Endothelial cell of umbilical vein (primary cell): ENCODE measurements at regions not wholly inside any gene's neighbourhood (a gene's known extent, or its start where the extent isn't known, plus 50 kb on each side); places are given as distances from the start of the nearest gene placed in this dataset.

Experiments
- BruUV-seq: library from RNA; stranded (reverse); fragments of 400-500 nt; replicated peaks from 2 replicates; lab custom pipeline; 2021; lab: Mats Ljungman, UMichigan
- CTCF ChIA-PET: fragments of 300-600, 350-600 bp; sonication (Branson Sonifier 250); formaldehyde crosslinking; loops from one replicate; lab custom pipeline; 2021; ENCODE audit warnings: antibody characterized with exemption, inconsistent platforms; lab: Charles Lee
- POLR2A ChIA-PET: fragments of 300-600, 350-600 bp; sonication (Branson Sonifier 250); formaldehyde crosslinking; loops from one replicate; lab custom pipeline; 2021; ENCODE audit warnings: antibody characterized with exemption, inconsistent platforms; lab: Charles Lee
- DNase-seq: peaks from one replicate; pipeline ENCODE4 v3.0.0-alpha.2; 2011; ENCODE audit warnings: low read depth, low spot score
- FAIRE-seq: peaks from 2 replicates; lab custom pipeline; 2011; peaks lifted over from hg19 to GRCh38; lab: Jason Lieb, UNC
- H2AFZ ChIP-seq: 2 replicates; pipeline ENCODE4 v1.6.0; 2012; ENCODE audit warnings: low read depth, low read length, control low read depth, inconsistent platforms
- H3K27ac ChIP-seq: 2 replicates; pipeline ENCODE4 v1.5.1; 2011; ENCODE audit warnings: low read depth, mild to moderate bottlenecking, control low read depth, low read length, moderate library complexity; ENCODE audit not compliant: insufficient read depth
- H3K27me3 ChIP-seq, 2 experiments: 2 replicates each; pipeline versions ENCODE4 v1.6.0 to v1.6.1; 2011; ENCODE audit warnings: low read length in 2 of 2, mixed read lengths in 1 of 2; ENCODE audit not compliant: control insufficient read depth in 2 of 2, insufficient read depth in 2 of 2
- H3K36me3 ChIP-seq, 2 experiments: 2 replicates in 1 of 2; 3 replicates in 1 of 2; pipeline ENCODE4 v1.5.1; 2011; ENCODE audit warnings: low read length in 2 of 2, mild to moderate bottlenecking in 1 of 2, moderate library complexity in 1 of 2; ENCODE audit not compliant: control insufficient read depth in 2 of 2, insufficient read depth in 2 of 2; ENCODE audit errors: extremely low read depth in 1 of 2
- H3K4me1 ChIP-seq: 3 replicates; pipeline ENCODE4 v1.5.1; 2011; ENCODE audit warnings: mild to moderate bottlenecking, low read length; ENCODE audit not compliant: control insufficient read depth, insufficient read depth; ENCODE audit errors: extremely low read depth
- H3K4me2 ChIP-seq: 2 replicates; pipeline ENCODE4 v1.6.1; 2011; ENCODE audit warnings: low read length, control low read depth, mixed read lengths; ENCODE audit not compliant: insufficient read depth
- H3K4me3 ChIP-seq, 3 experiments: fragments of 200-600 bp in 1 of 3; sonication (generic), shearing (Covaris generic) in 1 of 3; replicated peaks in 1 of 3; 2 replicates each; pipeline ENCODE4 v1.5.1; 2011 to 2016; ENCODE audit warnings: control low read depth in 3 of 3, low read length in 3 of 3, mild to moderate bottlenecking in 2 of 3, inconsistent platforms in 1 of 3, low read depth in 1 of 3, moderate library complexity in 1 of 3; ENCODE audit not compliant: insufficient read depth in 1 of 3
- H3K79me2 ChIP-seq: 2 replicates; pipeline ENCODE4 v1.6.0; 2012; ENCODE audit warnings: low read length, inconsistent platforms; ENCODE audit not compliant: control insufficient read depth, insufficient read depth
- H3K9ac ChIP-seq: replicated peaks from 2 replicates; pipeline ENCODE3; 2011; ENCODE audit warnings: low read length, control low read depth; ENCODE audit not compliant: insufficient read depth; ENCODE audit errors: extremely low read depth
- H3K9me1 ChIP-seq: replicated peaks from 3 replicates; pipeline ENCODE4 v1.6.0; 2011; ENCODE audit warnings: mild to moderate bottlenecking, low read length; ENCODE audit not compliant: control insufficient read depth, insufficient read depth; ENCODE audit errors: extremely low read depth
- H3K9me3 ChIP-seq: replicated peaks from 2 replicates; pipeline ENCODE4 v1.5.1; 2012; ENCODE audit warnings: low read length, inconsistent platforms; ENCODE audit not compliant: control insufficient read depth, insufficient read depth
- H4K20me1 ChIP-seq: replicated peaks from 2 replicates; pipeline ENCODE3; 2011; ENCODE audit warnings: mild to moderate bottlenecking, low read length; ENCODE audit not compliant: control insufficient read depth, insufficient read depth; ENCODE audit errors: extremely low read depth
- EZH2 ChIP-seq: IDR thresholded peaks from 2 replicates; pipeline ENCODE4 v1.6.1; 2012; ENCODE audit warnings: borderline replicate concordance, low read depth, mild to moderate bottlenecking, moderate library complexity, low read length, inconsistent platforms; ENCODE audit not compliant: severe bottlenecking
- FOS ChIP-seq: IDR thresholded peaks from 2 replicates; pipeline ENCODE4 v1.6.1; 2011; ENCODE audit warnings: mild to moderate bottlenecking, low read length, moderate library complexity, borderline replicate concordance; ENCODE audit not compliant: insufficient read depth
- GATA2 ChIP-seq: IDR thresholded peaks from 2 replicates; pipeline ENCODE4 v1.7.0; 2011; ENCODE audit warnings: low read depth, mild to moderate bottlenecking, moderate library complexity, mixed read lengths, low read length; ENCODE audit not compliant: insufficient read length, insufficient read depth
- JUN ChIP-seq: IDR thresholded peaks from 2 replicates; pipeline ENCODE4 v1.6.1; 2011; ENCODE audit warnings: borderline replicate concordance, low read depth; ENCODE audit not compliant: insufficient read length, insufficient read depth
- POLR2A ChIP-seq: IDR thresholded peaks from 2 replicates; pipeline ENCODE4 v1.6.1; 2012; ENCODE audit warnings: low read depth, mild to moderate bottlenecking, control low read depth, low read length
- dilution Hi-C: fragments of 300-500 bp; cut with MboI; formaldehyde crosslinking; loops from one replicate; pipeline ENCODE4 v1.15.0; 2019; ENCODE audit warnings: low sequenced_read_pairs; ENCODE audit not compliant: extremely low pct_ligation_motif_present
- intact Hi-C: fragments of 100-400 bp; cut with micrococcal nuclease; formaldehyde crosslinking; loops from one replicate; pipeline ENCODE4 v1.10.0; 2022
- TF ChIP-seq, protein P1 (sequence below), 2 donors: IDR thresholded peaks; 1 replicate in 1 of 2; 2 replicates in 1 of 2; pipeline ENCODE4 v1.5.1; 2011; ENCODE audit warnings: low read length in 2 of 2, mild to moderate bottlenecking in 2 of 2, moderate library complexity in 2 of 2, control low read depth in 1 of 2, inconsistent platforms in 1 of 2, low read depth in 1 of 2; ENCODE audit not compliant: insufficient read depth in 1 of 2; ENCODE audit errors: extremely low read depth in 1 of 2

GRCh38 chr16:85529489-85530369 lies 83.4 kb upstream of the GSE1 start:
- BruUV-seq, result no TSS peak
- Histone ChIP-seq H3K27me3 (no peaks in the 10 kb centered on the region), H3K9me1 (no peaks in the 10 kb centered on the region), H3K36me3 (no peaks in the 10 kb centered on the region), H3K79me2 (no peaks in the 10 kb centered on the region), H3K27ac (no peak overlapping the region), H3K4me2 (no peak overlapping the region), H3K9ac (no peak overlapping the region), H3K9me3 (no peaks in the 10 kb centered on the region), H4K20me1 (no peaks in the 10 kb centered on the region), H2AFZ (no peak overlapping the region), H3K4me3 (no peak overlapping the region), H3K4me1 (no peaks in the 10 kb centered on the region)
- CTCF ChIA-PET, result interaction anchor here (0.7 to 2.2 kb wide), 8 partner anchors 9 to 253 kb away, joined by 3 to 15 read pairs (median 4); no protein-coding TSS in a partner anchor
- intact Hi-C loops (no loop called here), dilution Hi-C loops (no loop called here)
- DNase-seq (no peak), FAIRE-seq (no peak)
- POLR2A ChIA-PET, result no interaction called here
- TF ChIP-seq GATA2 (no peak), JUN (no peak), POLR2A (no peak), EZH2 (no peak), FOS (no peak)
- TF ChIP-seq, protein P1, sequence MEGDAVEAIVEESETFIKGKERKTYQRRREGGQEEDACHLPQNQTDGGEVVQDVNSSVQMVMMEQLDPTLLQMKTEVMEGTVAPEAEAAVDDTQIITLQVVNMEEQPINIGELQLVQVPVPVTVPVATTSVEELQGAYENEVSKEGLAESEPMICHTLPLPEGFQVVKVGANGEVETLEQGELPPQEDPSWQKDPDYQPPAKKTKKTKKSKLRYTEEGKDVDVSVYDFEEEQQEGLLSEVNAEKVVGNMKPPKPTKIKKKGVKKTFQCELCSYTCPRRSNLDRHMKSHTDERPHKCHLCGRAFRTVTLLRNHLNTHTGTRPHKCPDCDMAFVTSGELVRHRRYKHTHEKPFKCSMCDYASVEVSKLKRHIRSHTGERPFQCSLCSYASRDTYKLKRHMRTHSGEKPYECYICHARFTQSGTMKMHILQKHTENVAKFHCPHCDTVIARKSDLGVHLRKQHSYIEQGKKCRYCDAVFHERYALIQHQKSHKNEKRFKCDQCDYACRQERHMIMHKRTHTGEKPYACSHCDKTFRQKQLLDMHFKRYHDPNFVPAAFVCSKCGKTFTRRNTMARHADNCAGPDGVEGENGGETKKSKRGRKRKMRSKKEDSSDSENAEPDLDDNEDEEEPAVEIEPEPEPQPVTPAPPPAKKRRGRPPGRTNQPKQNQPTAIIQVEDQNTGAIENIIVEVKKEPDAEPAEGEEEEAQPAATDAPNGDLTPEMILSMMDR (IDR thresholded peaks at IDR 0.05; ENCODE audit: extremely low read depth in 1 of 2, insufficient read depth in 1 of 2, low read depth in 1 of 2, low read length in 2 of 2), result no peak
